Naive thymus-derived CD8-positive, alpha-beta T cell (primary cell): ENCODE measurements at regions not wholly inside any gene's neighbourhood (a gene's known extent, or its start where the extent isn't known, plus 50 kb on each side); places are given as distances from the start of the nearest gene placed in this dataset.
A peak's percentile ranks its signal among the peaks of the same experiment; 100 is the strongest.
"Not testable (repeated sequence)": the region's sequence is repeated elsewhere in the genome, so short reads cannot be mapped to it uniquely, and the experiment has no call there.

Source experiments
- ATAC-seq, 2 donors: fragments of 150-1000 bp; cut with Tn5 transposase in 1 of 2; sonication (Bioruptor Pico), chemical (Tn5 transposase) in 1 of 2; 1 replicate in 1 of 2; 2 replicates in 1 of 2; pipeline ENCODE4 v1.10.0; 2021; ENCODE audit warnings: mild to moderate bottlenecking in 2 of 2, moderate library complexity in 2 of 2
- POLR2A ChIA-PET: fragments of 350-600 bp; sonication (Branson Sonifier 250); formaldehyde crosslinking; loops from one replicate; lab custom pipeline; 2021; ENCODE audit warnings: antibody characterized with exemption; lab: Charles Lee
- DNase-seq, 10 donors: peaks; one replicate each; pipeline versions ENCODE4 v3.0.0 to v3.0.0-alpha.2; 2020 to 2022
- H3K27ac Mint-ChIP-seq, 10 donors: one replicate each; pipeline ENCODE4 v1.8.0; 2020 to 2022; ENCODE audit warnings: mild to moderate bottlenecking in 10 of 10, mixed read lengths in 10 of 10, moderate library complexity in 4 of 10, inconsistent platforms in 1 of 10
- H3K27me3 Mint-ChIP-seq, 5 donors: one replicate each; pipeline ENCODE4 v1.8.0; 2021 to 2022; ENCODE audit warnings: mixed read lengths in 5 of 5
- H3K36me3 Mint-ChIP-seq, 3 donors: one replicate each; pipeline ENCODE4 v1.8.0; 2020 to 2022; ENCODE audit warnings: mixed read lengths in 3 of 3, mild to moderate bottlenecking in 2 of 3, inconsistent platforms in 1 of 3
- H3K4me1 Mint-ChIP-seq, 4 donors: one replicate each; pipeline ENCODE4 v1.8.0; 2021 to 2022; ENCODE audit warnings: mixed read lengths in 4 of 4
- H3K4me3 Mint-ChIP-seq, 10 donors: one replicate each; pipeline ENCODE4 v1.8.0; 2020 to 2022; ENCODE audit warnings: mild to moderate bottlenecking in 10 of 10, mixed read lengths in 10 of 10, moderate library complexity in 6 of 10, inconsistent platforms in 1 of 10
- H3K9me3 Mint-ChIP-seq, 9 donors: one replicate each; pipeline ENCODE4 v1.8.0; 2020 to 2022; ENCODE audit warnings: mixed read lengths in 9 of 9, mild to moderate bottlenecking in 3 of 9, inconsistent platforms in 1 of 9, moderate library complexity in 1 of 9

DNA sequence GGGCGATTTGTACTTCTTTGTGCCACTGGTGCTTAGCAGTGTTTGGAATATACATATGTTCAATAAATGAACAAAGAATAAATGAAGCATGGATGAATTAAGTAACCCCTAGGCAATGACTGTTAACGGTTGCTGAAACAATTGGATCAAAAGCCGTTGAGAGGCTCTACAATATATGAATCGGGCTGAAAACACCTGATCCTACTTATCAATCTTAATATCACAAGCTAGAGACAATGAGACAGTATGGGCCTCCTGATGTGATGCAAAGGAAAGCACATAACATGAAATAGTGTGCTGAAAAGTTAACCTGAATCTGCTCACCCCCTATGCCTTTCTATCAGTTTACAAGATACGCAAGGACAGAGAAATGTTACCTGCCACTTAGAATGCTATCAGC is 410.3 kb upstream of the RGMB start:
- POLR2A ChIA-PET = no interaction called here
- Mint-ChIP-seq H3K4me1 (no peaks in the 10 kb centered on the region), H3K27me3 (peaks cover 0 to 4% (median 1%) of the 10 kb centered on the region in 5 donors), H3K9me3 (peaks cover 0 to 16% (median 7%) of the 10 kb centered on the region in 9 donors), H3K27ac (no peak overlapping the region), H3K36me3 (no peaks in the 10 kb centered on the region), H3K4me3 (no peak overlapping the region)
- ATAC-seq = no peak
- no peak for DNase-seq

DNA sequence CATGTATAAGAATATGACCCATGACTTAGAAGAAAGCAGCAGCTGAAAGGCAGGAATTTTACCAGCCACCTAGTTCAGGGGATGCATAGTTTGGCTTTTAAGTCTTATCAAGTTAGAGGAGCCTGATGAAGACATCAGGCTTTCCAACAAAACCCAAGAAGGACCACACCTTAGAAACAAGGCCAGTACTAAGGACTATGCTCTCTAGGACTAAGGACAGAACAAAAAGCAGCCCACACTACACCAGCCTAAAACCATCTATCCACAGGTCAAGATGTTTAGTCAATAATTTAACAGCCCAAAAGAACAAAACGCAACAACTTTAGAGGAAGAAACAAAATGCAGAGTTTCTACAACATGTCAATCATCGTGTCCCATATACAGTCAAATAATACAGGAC is 408.9 kb upstream of the RGMB start:
- Mint-ChIP-seq H3K27me3 (peaks cover 0 to 4% (median 1%) of the 10 kb centered on the region in 5 donors), H3K4me1 (no peaks in the 10 kb centered on the region), H3K4me3 (no peak overlapping the region), H3K9me3 (peaks cover 0 to 11% (median 1%) of the 10 kb centered on the region in 9 donors), H3K27ac (no peak overlapping the region), H3K36me3 (no peaks in the 10 kb centered on the region)
- POLR2A ChIA-PET = no interaction called here
- no peak for DNase-seq
- no peak for ATAC-seq

DNA sequence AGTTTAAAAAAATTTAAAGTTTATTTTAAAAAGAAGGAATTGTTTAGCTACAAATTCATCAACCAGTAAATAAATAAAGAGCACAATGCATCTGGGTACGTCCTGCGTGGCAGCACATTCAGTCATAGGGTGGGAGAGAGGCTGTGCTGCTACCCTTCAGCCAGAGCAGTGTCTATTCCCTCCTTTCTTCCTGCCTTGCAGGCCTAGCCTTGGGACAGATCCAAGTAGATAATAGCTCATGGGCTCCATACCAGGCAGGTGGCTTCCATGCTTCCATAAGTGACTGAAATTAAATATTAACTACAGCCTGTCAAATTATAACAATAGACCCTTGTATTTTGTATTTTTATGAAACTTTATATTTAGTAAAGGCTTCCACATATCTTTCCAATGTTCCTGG is 408.3 kb upstream of the RGMB start:
- Mint-ChIP-seq H3K9me3 (peaks cover 0 to 6% (median 0%) of the 10 kb centered on the region in 9 donors), H3K27me3 (peaks cover 0 to 3% (median 1%) of the 10 kb centered on the region in 5 donors), H3K36me3 (no peaks in the 10 kb centered on the region), H3K27ac (no peak overlapping the region), H3K4me3 (no peak overlapping the region), H3K4me1 (no peaks in the 10 kb centered on the region)
- ATAC-seq (no peak), DNase-seq (no peak)
- POLR2A ChIA-PET = no interaction called here

DNA sequence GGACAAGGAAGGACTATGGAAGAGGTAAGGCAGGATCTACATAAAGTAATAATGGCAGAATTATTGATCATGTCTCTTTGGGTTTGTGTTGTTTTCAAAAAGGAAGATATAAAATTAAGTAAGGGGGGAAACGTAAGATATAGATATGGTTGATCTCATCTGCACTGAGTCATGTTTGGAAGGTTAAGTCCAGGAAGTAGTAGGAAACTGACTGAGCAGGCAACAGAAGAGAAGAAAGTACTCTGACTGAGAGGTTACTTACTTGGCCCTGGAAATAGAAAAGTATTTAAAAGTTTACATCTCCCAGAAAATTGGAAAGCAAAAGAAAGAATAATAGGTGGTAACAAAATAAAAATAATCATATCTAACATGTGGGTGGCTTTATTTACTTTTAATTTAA is 405.3 kb upstream of the RGMB start:
- no peak overlapping the region for H3K27ac Mint-ChIP-seq
- H3K27me3 Mint-ChIP-seq = peaks cover 0 to 2% (median 0%) of the 10 kb centered on the region in 5 donors
- POLR2A ChIA-PET = no interaction called here
- no peaks in the 10 kb centered on the region for H3K4me1 Mint-ChIP-seq
- H3K36me3 Mint-ChIP-seq = no peaks in the 10 kb centered on the region
- DNase-seq (no peak), ATAC-seq (no peak)
- peaks cover 0 to 9% (median 0%) of the 10 kb centered on the region in 9 donors for H3K9me3 Mint-ChIP-seq
- no peak overlapping the region for H3K4me3 Mint-ChIP-seq

DNA sequence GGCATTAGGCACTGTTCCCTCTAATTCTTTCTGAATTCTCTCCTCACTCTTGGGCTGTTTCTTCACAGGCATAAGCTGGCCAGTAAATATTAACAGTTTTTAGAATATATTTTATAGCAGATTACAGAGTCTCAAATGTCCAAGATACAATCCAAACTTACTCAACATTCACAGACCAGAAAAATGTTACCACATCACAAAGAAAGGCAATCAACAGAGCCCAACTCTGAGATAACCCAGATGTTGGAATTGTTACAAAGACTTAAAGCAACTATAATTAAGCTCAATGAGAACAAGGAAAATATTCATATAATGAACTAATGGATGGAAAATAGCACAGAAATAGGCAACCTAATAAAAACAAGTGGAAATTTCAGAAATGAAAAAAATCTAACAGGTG is 401.1 kb upstream of the RGMB start:
- ATAC-seq (no peak), DNase-seq (no peak)
- Mint-ChIP-seq H3K4me1 (no peaks in the 10 kb centered on the region), H3K9me3 (peaks cover 0 to 12% (median 0%) of the 10 kb centered on the region in 9 donors), H3K27me3 (no peaks in the 10 kb centered on the region), H3K27ac (no peak overlapping the region), H3K36me3 (no peaks in the 10 kb centered on the region), H3K4me3 (no peak overlapping the region)
- POLR2A ChIA-PET = no interaction called here

DNA sequence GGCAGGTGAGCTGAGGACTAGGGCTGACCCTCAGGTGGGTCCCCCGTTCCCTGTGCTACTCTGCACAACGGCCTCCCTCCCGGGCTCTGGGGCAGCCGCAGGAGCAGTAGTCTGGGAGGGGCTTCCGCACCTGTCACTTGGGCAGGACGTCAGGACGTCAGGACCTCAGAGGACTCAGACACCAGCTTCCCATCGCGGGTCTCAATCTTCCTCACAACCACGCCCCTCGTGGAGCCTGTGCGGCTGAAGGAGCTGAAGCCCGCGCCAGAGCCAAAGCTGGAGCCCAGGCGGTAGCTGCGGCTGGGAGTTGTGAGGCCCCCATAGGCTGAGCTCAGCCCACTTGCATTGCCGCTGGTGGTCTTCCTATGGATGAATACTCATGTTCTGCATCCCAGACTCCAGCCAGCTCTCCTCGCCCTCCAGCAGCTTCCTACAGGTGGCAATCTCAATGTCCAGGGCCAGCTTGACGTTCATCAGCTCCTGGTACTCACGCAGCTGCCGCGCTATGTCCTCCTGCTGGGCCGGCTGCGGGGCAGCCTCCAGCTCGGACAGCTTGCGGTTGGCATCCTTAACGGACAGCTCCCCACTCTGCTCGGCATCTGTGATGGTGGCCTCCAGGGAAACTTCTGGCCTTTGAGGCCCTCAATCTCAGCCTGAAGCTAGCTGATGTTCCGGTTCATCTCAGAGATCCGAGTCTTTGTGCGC is 381.4 kb upstream of the RGMB start:
- Mint-ChIP-seq H3K27ac (no peak overlapping the region), H3K4me3 (no peak overlapping the region), H3K9me3 (peaks cover 0 to 5% (median 0%) of the 10 kb centered on the region in 9 donors), H3K27me3 (peaks cover 0 to 12% (median 10%) of the 10 kb centered on the region in 5 donors), H3K36me3 (no peaks in the 10 kb centered on the region), H3K4me1 (no peaks in the 10 kb centered on the region)
- POLR2A ChIA-PET = no interaction called here
- DNase-seq (no peak), ATAC-seq (no peak)

DNA sequence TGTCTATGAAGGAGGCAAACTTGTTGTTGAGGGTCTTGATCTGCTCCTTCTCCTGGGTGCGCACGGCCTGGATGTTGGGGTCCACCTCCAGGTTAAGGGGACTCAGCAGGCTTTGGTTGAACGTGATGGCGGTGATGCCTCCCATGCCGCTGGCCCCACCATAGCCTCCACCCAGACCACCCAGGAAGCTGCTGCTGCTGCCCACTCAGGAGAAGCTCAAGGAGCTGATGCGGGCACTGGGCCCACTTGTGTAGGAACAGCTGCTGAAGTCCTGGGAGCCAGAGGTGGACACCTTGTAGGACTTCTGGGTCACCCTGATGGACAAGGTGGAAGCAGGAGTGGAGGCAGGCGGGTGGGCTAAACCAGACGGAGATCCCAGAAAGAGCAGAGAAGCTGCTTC is 380.3 kb upstream of the RGMB start:
- H3K4me3 Mint-ChIP-seq, H3K4me1 Mint-ChIP-seq, H3K27ac Mint-ChIP-seq, H3K36me3 Mint-ChIP-seq, H3K9me3 Mint-ChIP-seq, POLR2A ChIA-PET, ATAC-seq, DNase-seq: not testable (repeated sequence)
- H3K27me3 Mint-ChIP-seq = peaks cover 0 to 12% (median 6%) of the 10 kb centered on the region in 5 donors

DNA sequence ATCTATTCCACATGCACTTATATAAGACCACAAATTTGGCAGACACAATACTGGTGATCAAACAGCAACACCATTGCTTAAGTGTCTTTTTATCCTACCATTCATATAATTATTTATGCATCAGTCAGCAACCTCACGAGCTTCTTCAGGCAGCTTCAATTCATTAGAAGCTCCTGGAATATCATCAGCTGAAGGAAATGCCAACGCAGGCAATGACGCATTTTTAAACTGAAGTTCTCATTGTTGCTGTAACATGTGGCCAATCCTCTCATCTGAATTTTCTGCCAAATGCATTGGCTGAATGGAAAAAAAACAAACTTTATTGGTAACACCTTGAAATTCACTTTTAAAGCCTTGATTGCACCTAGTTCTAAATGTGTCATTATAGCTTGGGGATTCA is 376.4 kb upstream of the RGMB start:
- ATAC-seq (no peak), DNase-seq (no peak)
- POLR2A ChIA-PET = no interaction called here
- no peak overlapping the region for H3K4me3 Mint-ChIP-seq
- no peak overlapping the region for H3K27ac Mint-ChIP-seq
- no peaks in the 10 kb centered on the region for H3K36me3 Mint-ChIP-seq
- no peaks in the 10 kb centered on the region for H3K4me1 Mint-ChIP-seq
- peaks cover 0 to 18% (median 6%) of the 10 kb centered on the region in 5 donors for H3K27me3 Mint-ChIP-seq
- H3K9me3 Mint-ChIP-seq = peaks cover 0 to 5% (median 0%) of the 10 kb centered on the region in 9 donors

DNA sequence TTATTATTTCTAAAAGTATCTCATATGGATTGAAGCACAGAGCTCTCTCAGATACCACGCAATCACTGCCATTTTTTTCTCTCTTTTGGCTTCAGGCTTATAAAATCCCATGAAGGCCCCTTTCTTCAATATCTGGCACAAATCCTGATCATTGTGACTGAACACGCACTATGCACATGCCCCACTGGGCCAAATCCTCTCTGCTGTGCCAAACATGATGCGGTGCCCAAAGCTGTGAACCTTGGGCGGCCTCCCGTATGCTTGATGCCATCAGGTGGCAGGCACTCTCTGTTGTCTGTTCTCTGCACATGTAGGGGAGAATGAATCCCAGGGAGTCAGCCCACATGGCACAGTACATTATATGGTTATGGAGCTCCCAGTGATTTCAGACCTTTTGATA is 375.0 kb upstream of the RGMB start:
- POLR2A ChIA-PET = no interaction called here
- no peak overlapping the region for H3K4me3 Mint-ChIP-seq
- DNase-seq (no peak), ATAC-seq (no peak)
- H3K36me3 Mint-ChIP-seq = no peaks in the 10 kb centered on the region
- peaks cover 0 to 5% (median 0%) of the 10 kb centered on the region in 9 donors for H3K9me3 Mint-ChIP-seq
- H3K27me3 Mint-ChIP-seq = peaks cover 0 to 15% (median 2%) of the 10 kb centered on the region in 5 donors
- H3K27ac Mint-ChIP-seq = peak overlapping the region in 1 of 10 donors; percentile 50
- no peaks in the 10 kb centered on the region for H3K4me1 Mint-ChIP-seq

DNA sequence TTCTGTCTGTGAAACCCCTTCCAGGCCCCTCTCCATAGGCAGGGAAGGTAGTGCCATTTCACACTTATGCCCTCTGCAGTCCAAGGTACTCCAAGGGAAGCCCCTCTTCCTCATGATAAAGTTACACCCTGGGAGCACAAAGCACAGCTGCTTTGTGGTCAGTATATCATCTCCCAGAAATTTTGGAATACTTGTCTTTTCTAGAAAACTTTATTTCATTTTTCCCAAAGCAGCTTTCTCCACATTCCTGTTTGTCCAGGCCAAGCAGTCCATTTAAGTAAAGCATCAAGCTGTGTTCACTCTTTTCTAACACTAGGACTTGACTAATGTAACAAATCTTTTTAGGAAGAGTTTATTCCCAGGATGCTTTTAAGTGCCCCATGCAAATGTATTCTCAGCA is 371.8 kb upstream of the RGMB start:
- H3K9me3 Mint-ChIP-seq = peaks cover 0 to 2% (median 0%) of the 10 kb centered on the region in 9 donors
- no peak overlapping the region for H3K27ac Mint-ChIP-seq
- POLR2A ChIA-PET = no interaction called here
- no peaks in the 10 kb centered on the region for H3K36me3 Mint-ChIP-seq
- H3K4me1 Mint-ChIP-seq = no peaks in the 10 kb centered on the region
- H3K27me3 Mint-ChIP-seq = peaks cover 0 to 18% (median 2%) of the 10 kb centered on the region in 5 donors
- no peak for ATAC-seq
- H3K4me3 Mint-ChIP-seq = no peak overlapping the region
- no peak for DNase-seq

DNA sequence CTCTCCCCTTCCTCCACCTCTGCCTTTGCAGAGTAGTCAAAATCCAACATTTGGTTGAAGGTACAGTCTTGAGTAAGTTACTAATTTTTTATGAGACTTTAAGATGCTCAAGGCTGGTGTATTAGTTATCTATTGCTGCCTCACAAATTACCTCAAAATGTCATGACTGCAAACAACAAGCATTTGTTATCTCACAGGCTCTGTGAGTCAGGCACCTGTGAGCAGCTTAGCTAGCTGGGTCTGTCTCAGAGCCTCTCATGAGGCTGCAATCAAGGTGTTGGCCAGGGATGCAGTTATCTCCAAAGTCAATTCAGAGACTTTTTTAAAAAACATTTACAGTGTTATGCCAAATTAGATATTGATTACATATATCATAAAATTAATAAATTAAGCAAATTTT is 371.3 kb upstream of the RGMB start:
- ATAC-seq (no peak), DNase-seq (no peak)
- Mint-ChIP-seq H3K4me3 (no peak overlapping the region), H3K4me1 (no peaks in the 10 kb centered on the region), H3K27ac (no peak overlapping the region), H3K9me3 (peaks cover 0 to 2% (median 0%) of the 10 kb centered on the region in 9 donors), H3K27me3 (peaks cover 0 to 18% (median 2%) of the 10 kb centered on the region in 5 donors), H3K36me3 (no peaks in the 10 kb centered on the region)
- POLR2A ChIA-PET = no interaction called here

DNA sequence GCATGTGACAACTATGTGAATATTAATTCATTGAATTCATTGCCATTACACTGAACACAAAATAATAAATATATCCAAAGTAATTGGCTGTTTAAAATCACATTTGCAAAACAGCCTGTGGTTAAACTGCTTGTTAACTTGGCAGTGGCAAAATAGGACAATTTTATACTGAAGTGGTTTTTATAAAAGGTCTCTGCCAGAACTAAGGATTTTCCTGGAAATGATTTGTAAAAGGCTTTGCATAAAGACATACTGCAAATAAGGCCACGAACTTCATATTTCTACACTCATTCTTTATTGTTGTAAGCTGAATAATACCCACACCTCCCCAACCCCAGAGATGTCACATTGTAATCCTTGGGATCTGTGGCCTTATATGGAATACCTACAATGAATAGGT is 370.3 kb upstream of the RGMB start:
- DNase-seq (no peak), ATAC-seq (no peak)
- Mint-ChIP-seq H3K9me3 (peaks cover 0 to 2% (median 0%) of the 10 kb centered on the region in 9 donors), H3K27me3 (peaks cover 0 to 18% (median 2%) of the 10 kb centered on the region in 5 donors), H3K4me1 (no peaks in the 10 kb centered on the region), H3K4me3 (no peak overlapping the region), H3K36me3 (no peaks in the 10 kb centered on the region), H3K27ac (no peak overlapping the region)
- POLR2A ChIA-PET = no interaction called here

DNA sequence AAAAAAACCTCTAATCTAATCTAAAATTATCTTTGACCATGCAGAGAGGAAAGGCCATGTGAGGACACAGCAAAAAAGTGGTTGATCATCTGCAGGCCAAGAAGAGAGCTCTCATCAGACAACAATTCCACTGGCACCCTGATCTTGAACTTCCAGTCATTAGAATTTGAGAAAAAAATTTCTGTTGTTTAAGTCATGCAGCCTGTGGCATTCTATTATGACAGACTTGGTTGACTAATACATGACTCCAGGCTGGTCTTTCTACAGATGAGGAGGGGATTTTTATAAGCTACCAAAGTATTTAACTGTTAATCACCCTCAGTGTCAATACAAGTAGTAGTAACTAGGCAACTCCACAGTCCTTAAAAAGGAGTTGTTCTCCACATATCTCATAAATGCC is 358.5 kb upstream of the RGMB start:
- H3K4me3 Mint-ChIP-seq = no peak overlapping the region
- DNase-seq (no peak), ATAC-seq (no peak)
- H3K36me3 Mint-ChIP-seq = no peaks in the 10 kb centered on the region
- H3K27ac Mint-ChIP-seq = no peak overlapping the region
- H3K27me3 Mint-ChIP-seq = peaks cover 0 to 9% (median 2%) of the 10 kb centered on the region in 5 donors
- POLR2A ChIA-PET = no interaction called here
- H3K4me1 Mint-ChIP-seq = no peaks in the 10 kb centered on the region
- H3K9me3 Mint-ChIP-seq = peaks cover 0 to 3% (median 0%) of the 10 kb centered on the region in 9 donors

DNA sequence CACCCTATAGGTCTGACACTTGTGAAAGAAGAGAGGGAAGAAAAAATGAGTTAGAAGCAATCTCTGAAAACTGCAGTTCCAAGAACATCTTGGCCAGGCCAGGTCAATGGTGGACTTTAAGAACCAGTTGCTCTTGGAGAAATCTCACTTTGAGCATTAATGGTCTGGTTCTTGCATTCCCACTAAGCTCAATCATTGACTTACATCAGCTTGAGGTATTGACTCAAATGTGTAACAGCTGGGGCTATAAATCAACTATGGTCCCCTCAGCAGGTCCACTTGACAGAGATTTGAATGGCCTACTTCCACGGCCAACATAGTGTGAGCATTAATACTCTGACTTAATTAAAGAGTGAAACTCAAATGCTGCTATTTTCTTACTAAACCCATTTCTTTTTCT is 357.8 kb upstream of the RGMB start:
- Mint-ChIP-seq H3K9me3 (peaks cover 0 to 3% (median 0%) of the 10 kb centered on the region in 9 donors), H3K4me3 (no peak overlapping the region), H3K36me3 (no peaks in the 10 kb centered on the region), H3K27me3 (peaks cover 0 to 9% (median 2%) of the 10 kb centered on the region in 5 donors), H3K27ac (no peak overlapping the region), H3K4me1 (no peaks in the 10 kb centered on the region)
- no peak for DNase-seq
- POLR2A ChIA-PET = no interaction called here
- no peak for ATAC-seq
